ENCODE measurements at regions not wholly inside any gene's neighbourhood (a gene's known extent, or its start where the extent isn't known, plus 50 kb on each side); places are given as distances from the start of the nearest gene placed in this dataset.

DNA sequence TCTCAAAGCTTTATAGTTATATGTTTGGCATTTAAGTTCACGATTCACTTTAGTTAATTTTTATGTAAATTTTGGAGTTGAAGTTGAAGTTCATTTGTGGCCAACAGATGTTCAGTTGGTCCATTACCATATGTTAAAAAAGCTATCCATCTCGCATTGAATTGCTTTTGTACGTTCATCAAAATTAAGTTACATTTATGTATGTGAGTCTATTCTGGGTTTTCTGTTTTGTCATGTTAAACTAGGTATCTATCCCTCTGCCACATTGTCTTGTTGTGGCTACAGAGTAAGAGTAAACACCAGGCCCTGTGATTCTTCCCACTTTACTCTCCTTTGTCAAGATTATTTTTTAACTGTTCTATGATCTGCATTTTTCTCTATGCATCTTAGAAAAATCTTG, 237.3 kb downstream of the BMP2 start:
- POLR2A ChIA-PET: no interaction called here
- no peaks in the 10 kb centered on the region for H3K4me1 Mint-ChIP-seq
- H3K79me2 ChIP-seq (ENCODE audit: control insufficient read depth, insufficient read depth, low read length): no peaks in the 10 kb centered on the region
- ATAC-seq (ENCODE audit: low read depth) (no peak), DNase-seq (no peak)
- H3K4me1 ChIP-seq (ENCODE audit: control insufficient read depth in 2 of 2, insufficient read depth in 2 of 2, low read length in 2 of 2): no peaks in the 10 kb centered on the region
- H3K9ac ChIP-seq (ENCODE audit: low read length): no peak overlapping the region
- no peaks in the 10 kb centered on the region for H3K27me3 ChIP-seq (replicated peaks in 1 of 4; ENCODE audit: control extremely low read depth in 1 of 4, control insufficient read depth in 3 of 4, insufficient read depth in 4 of 4, low read length in 3 of 4)
- H3K9me3 ChIP-seq (ENCODE audit: control extremely low read depth in 1 of 3, control insufficient read depth in 2 of 3, insufficient read depth in 1 of 3, low read length in 2 of 3): peaks cover 0 to 9% (median 0%) of the 10 kb centered on the region in 3 donors
- no peaks in the 10 kb centered on the region for H4K20me1 ChIP-seq (ENCODE audit: control insufficient read depth, insufficient read depth, low read length, poor library complexity, severe bottlenecking)
- no peak overlapping the region for H3K4me3 Mint-ChIP-seq
- no peaks in the 10 kb centered on the region for H3K36me3 ChIP-seq (replicated peaks in 1 of 2; ENCODE audit: control extremely low read depth in 1 of 2, control insufficient read depth in 1 of 2, extremely low read depth in 1 of 2, insufficient read depth in 2 of 2, low read length in 1 of 2)
- no CpG with 5 or more reads among the region's 3 CpGs for WGBS (ENCODE audit: insufficient coverage)
- CTCF ChIA-PET: no interaction called here
- TF ChIP-seq EZH2 (IDR thresholded peaks at IDR 0.05; ENCODE audit: borderline replicate concordance, insufficient read depth, low read depth, low read length, poor library complexity, severe bottlenecking): no peak
- TF ChIP-seq, protein P1, sequence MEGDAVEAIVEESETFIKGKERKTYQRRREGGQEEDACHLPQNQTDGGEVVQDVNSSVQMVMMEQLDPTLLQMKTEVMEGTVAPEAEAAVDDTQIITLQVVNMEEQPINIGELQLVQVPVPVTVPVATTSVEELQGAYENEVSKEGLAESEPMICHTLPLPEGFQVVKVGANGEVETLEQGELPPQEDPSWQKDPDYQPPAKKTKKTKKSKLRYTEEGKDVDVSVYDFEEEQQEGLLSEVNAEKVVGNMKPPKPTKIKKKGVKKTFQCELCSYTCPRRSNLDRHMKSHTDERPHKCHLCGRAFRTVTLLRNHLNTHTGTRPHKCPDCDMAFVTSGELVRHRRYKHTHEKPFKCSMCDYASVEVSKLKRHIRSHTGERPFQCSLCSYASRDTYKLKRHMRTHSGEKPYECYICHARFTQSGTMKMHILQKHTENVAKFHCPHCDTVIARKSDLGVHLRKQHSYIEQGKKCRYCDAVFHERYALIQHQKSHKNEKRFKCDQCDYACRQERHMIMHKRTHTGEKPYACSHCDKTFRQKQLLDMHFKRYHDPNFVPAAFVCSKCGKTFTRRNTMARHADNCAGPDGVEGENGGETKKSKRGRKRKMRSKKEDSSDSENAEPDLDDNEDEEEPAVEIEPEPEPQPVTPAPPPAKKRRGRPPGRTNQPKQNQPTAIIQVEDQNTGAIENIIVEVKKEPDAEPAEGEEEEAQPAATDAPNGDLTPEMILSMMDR (IDR thresholded peaks at IDR 0.05): no peak
- no peak overlapping the region for H3K27ac ChIP-seq (ENCODE audit: low read length in 2 of 2)
- no peak overlapping the region for H3K4me2 ChIP-seq (replicated peaks; ENCODE audit: low read depth, low read length, poor library complexity, severe bottlenecking)
- no peaks in the 10 kb centered on the region for H3K27me3 Mint-ChIP-seq
- intact Hi-C loops (cut with micrococcal nuclease): no loop called here
- no peak overlapping the region for H3K27ac Mint-ChIP-seq
- H3K4me3 ChIP-seq (ENCODE audit: control extremely low read depth in 1 of 5, extremely low read depth in 1 of 5, insufficient read depth in 1 of 5, low read depth in 2 of 5, low read length in 4 of 5): no peak overlapping the region
- H3K9me3 Mint-ChIP-seq (ENCODE audit: insufficient read depth): peaks cover 3% of the 10 kb centered on the region
- no peak overlapping the region for H2AFZ ChIP-seq (ENCODE audit: insufficient read depth, low read depth, low read length, poor library complexity, severe bottlenecking)

DNA sequence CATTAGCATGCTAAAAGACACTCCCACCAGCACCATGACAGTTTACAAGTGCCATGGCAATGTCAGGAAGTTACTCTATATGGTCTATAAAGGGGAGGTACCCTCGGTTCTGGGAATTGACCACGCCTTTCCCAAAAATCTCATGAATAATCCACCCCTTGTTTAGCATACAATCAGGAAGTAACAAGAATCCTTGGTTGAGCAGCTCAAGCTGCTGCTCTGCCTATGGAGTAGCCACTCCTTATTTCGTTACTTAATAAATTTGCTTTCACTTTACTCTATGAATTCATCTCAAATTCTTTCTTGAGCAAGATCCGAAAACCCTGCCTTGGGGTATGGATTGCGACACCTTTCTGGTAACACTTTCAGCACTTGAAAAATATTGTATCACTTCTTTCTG, 243.0 kb downstream of the BMP2 start:
- 70% methylated on average over 2 of the region's 5 CpGs for WGBS (ENCODE audit: insufficient coverage)
- intact Hi-C loops (cut with micrococcal nuclease): no loop called here
- H3K27ac Mint-ChIP-seq: no peak overlapping the region
- no peaks in the 10 kb centered on the region for H3K4me1 ChIP-seq (ENCODE audit: control insufficient read depth in 2 of 2, insufficient read depth in 2 of 2, low read length in 2 of 2)
- H3K9ac ChIP-seq (ENCODE audit: low read length): no peak overlapping the region
- H4K20me1 ChIP-seq (ENCODE audit: control insufficient read depth, insufficient read depth, low read length, poor library complexity, severe bottlenecking): no peaks in the 10 kb centered on the region
- ChIA-PET CTCF (no interaction called here), POLR2A (no interaction called here)
- no peak overlapping the region for H3K4me3 ChIP-seq (ENCODE audit: control extremely low read depth in 1 of 5, extremely low read depth in 1 of 5, insufficient read depth in 1 of 5, low read depth in 2 of 5, low read length in 4 of 5)
- DNase-seq: no peak
- no peaks in the 10 kb centered on the region for H3K36me3 ChIP-seq (replicated peaks in 1 of 2; ENCODE audit: control extremely low read depth in 1 of 2, control insufficient read depth in 1 of 2, extremely low read depth in 1 of 2, insufficient read depth in 2 of 2, low read length in 1 of 2)
- no peak for ATAC-seq (ENCODE audit: low read depth)
- H3K9me3 ChIP-seq (ENCODE audit: control extremely low read depth in 1 of 3, control insufficient read depth in 2 of 3, insufficient read depth in 1 of 3, low read length in 2 of 3): peaks cover 0 to 3% (median 0%) of the 10 kb centered on the region in 3 donors
- H3K27me3 Mint-ChIP-seq: no peaks in the 10 kb centered on the region
- no peaks in the 10 kb centered on the region for H3K79me2 ChIP-seq (ENCODE audit: control insufficient read depth, insufficient read depth, low read length)
- no peak overlapping the region for H3K27ac ChIP-seq (ENCODE audit: low read length in 2 of 2)
- TF ChIP-seq, protein P1 (IDR thresholded peaks at IDR 0.05): no peak
- TF ChIP-seq EZH2 (IDR thresholded peaks at IDR 0.05; ENCODE audit: borderline replicate concordance, insufficient read depth, low read depth, low read length, poor library complexity, severe bottlenecking): no peak
- no peak overlapping the region for H3K4me3 Mint-ChIP-seq
- H3K27me3 ChIP-seq (replicated peaks in 1 of 4; ENCODE audit: control extremely low read depth in 1 of 4, control insufficient read depth in 3 of 4, insufficient read depth in 4 of 4, low read length in 3 of 4): no peaks in the 10 kb centered on the region
- H3K4me1 Mint-ChIP-seq: no peaks in the 10 kb centered on the region
- H3K4me2 ChIP-seq (replicated peaks; ENCODE audit: low read depth, low read length, poor library complexity, severe bottlenecking): no peak overlapping the region
- H3K9me3 Mint-ChIP-seq (ENCODE audit: insufficient read depth): peaks cover 3% of the 10 kb centered on the region
- H2AFZ ChIP-seq (ENCODE audit: insufficient read depth, low read depth, low read length, poor library complexity, severe bottlenecking): no peak overlapping the region

Data from B cell (primary cell).